NCI-H1694 (cell line): ENCODE measurements at regions not wholly inside any gene's neighbourhood (a gene's known extent, or its start where the extent isn't known, plus 50 kb on each side); places are given as distances from the start of the nearest gene placed in this dataset.
"Not testable (repeated sequence)": the region's sequence is repeated elsewhere in the genome, so short reads cannot be mapped to it uniquely, and the experiment has no call there.

Experiments used
- DNase-seq: peaks from one replicate; lab custom pipeline; 2025; lab: John Stamatoyannopoulos, UW

DNA sequence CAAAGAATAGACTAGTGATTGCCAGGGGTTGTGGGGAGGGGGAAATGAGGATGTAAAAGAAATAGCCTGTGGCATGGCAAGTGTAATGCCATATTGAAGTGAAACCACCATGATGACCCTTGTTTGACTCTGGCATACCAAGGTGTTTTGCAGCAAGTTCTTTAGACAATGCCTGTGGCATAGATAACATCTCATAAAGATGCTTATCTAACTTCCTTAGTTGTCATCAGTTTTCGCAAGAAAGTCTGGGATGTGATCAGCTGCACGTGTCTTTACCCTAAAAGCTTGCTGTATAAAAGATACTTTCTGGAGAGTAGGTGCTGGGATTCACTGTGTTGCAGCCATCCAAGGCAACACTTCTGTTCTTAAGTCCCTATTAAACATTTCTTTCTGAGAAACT lies 176.1 kb upstream of the MAGEB16 start:
- DNase-seq, result no peak

DNA sequence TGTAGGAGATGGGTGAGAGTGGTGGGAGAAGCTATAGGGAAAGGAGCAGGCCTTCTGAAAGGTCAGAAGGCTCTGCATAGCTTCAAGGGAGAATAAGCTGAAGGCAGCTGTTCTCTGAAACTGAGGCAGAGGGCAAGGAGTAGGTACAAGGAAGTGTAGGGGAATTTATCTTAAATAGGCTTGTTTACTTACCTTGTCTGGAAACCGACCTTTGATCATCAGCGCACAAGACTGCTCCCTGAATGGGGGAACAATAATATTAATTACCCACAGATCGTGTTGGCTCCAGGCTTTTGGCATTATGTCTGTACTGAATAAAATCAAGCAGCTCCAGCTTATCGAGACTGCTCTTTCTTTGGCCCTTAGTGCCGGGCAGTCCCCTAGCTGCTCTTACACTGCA lies 175.5 kb upstream of the MAGEB16 start:
- DNase-seq, result no peak

- DNase-seq, result no peak
Observed at GRCh38 chrX:35625714-35626113, 172.4 kb upstream of the MAGEB16 start.

DNA sequence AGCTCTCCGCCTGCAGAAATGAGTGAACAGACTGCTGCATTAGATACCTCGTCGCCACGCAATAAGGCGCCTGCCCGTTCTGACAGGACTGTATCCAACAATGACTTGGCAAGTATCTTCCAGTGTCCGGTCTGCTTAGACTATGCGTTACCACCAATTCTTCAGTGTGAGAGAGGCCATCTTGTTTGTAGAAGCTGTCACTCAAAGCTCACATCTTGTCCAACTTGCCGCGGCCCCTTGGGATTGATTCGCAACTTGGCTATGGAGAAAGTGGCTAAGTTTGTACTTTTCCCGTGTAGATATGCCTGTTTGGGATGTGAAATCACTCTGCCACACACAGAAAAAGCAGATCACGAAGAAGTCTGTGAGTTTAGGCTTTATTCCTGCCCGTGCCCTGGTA lies 172.0 kb upstream of the MAGEB16 start:
- no peak for DNase-seq

DNA sequence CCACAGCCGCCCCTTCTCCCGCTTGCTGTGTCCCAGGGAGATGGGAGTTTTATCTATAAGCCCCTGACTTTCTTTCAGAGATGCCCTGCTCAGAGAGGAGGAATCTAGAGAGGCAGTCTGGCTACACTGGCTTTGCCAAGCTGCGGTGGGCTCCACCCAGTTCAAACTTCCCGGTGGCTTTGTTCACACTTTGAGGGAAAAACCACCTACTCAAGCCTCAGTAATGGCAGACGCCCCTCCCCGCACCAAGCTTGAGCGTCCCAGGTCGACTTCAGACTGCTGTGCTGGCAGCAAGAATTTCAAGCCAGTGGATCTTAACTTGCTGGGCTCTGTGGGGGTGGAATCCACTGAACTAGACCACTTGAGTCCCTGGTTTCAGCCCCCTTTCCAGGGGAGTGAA lies 162.2 kb upstream of the MAGEB16 start:
- DNase-seq, result not testable (repeated sequence)

- DNase-seq, result no peak
Observed at GRCh38 chrX:35664833-35665232, 133.3 kb upstream of the MAGEB16 start.

GRCh38 chrX:35665311-35665710 lies 132.8 kb upstream of the MAGEB16 start:
- no peak for DNase-seq

GRCh38 chrX:35670889-35671288 lies 127.3 kb upstream of the MAGEB16 start:
- DNase-seq, result no peak

DNA sequence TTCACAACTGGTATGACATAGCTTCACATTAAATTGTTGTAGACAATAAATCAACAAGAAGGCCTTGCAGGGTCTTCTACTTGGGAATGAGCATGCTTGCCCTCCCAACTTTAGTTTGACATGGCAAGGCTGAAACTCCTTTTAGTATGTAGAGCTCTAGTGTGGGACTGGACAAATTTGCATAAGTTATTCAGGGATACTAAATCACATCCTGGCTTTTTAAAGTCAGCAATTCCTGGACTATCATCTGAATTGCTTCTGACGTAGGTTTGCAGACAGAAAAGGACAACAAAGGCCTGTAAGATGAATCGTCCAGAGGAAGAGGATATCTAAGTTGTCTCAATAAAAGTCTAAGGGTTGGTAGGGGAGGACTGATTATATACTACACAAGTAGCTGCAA lies 123.0 kb upstream of the MAGEB16 start:
- DNase-seq, result no peak

DNA sequence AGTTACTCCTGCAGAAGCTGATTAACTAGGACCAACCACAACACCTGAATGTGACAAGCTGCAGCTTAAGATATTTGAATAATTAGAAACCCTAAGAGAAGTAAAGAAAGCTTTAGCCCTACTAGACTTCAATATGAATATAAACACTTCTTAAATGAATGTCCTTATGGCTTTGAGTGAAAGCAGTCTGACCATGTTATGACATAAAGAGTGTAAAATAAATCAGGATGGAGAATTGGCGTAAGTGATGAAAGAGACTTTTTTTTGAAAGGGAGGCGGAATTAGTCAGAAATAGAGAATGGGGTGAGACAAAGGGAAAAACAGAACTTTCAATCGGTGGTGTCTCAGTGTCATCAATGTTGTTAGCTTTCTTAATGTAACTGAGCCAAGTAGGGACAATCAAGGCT lies 117.2 kb upstream of the MAGEB16 start:
- DNase-seq, result no peak

DNA sequence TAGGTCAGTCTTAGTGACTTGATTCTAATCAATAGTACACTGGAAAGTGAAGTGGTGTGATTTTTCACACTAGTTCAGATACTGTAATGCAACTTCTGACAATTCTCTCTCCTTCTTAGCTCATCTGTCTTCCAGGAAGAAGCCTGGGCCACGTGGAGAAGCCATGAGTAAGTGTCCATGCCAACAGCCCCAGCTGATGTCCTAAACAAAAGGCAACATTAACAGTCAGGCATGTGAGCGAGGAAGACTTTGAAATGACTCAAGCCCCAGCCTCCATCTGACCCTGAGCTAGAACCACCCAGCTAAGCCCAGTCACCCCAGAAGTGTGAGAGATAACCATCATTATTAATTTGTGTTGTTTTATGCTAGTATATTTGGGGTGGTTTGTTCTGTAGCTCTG lies 115.7 kb upstream of the MAGEB16 start:
- DNase-seq, result no peak

GRCh38 chrX:35696760-35697234 lies 101.3 kb upstream of the MAGEB16 start:
- DNase-seq, result no peak

DNA sequence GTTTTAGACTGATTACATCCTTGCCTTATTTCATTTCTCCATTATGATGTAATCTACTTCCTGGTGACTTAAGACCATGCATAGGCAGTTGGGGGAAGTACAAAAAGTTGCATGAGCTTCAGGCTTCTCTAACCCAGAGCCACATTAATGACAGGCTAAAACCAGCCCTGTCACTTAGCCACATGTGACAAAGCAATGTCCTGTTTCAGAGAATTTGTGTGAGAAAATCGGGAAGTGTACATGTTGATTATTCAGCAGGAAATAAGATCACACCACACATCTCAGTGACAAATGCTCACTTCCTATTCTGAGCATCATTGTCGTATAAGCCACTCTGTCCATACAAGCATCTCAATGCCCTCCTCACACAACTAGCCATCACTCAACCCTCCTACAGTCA lies 98.5 kb upstream of the MAGEB16 start:
- DNase-seq, result no peak

DNA sequence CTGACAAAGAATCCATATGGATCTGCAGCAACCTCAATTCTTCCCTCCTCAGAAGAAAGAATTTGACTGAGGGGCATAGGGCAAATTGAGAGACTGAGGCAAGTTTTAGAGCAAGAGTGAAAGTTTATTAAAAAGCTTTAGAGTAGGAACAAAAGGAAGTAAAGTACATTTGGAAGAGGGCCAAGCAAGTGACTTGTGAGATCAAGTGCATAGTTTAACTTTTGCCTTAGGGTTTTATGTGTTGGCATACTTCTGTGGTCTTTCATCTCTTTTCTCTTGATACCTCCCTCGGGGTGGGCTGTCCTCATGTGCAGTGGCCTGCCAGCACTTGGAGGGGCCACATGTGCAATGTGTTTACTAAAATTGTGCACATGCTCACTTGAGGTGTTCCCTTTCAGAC lies 98.0 kb upstream of the MAGEB16 start:
- no peak for DNase-seq

GRCh38 chrX:35711281-35711680 lies 86.9 kb upstream of the MAGEB16 start:
- DNase-seq, result no peak

GRCh38 chrX:35722128-35722527 lies 76.0 kb upstream of the MAGEB16 start:
- no peak for DNase-seq

DNA sequence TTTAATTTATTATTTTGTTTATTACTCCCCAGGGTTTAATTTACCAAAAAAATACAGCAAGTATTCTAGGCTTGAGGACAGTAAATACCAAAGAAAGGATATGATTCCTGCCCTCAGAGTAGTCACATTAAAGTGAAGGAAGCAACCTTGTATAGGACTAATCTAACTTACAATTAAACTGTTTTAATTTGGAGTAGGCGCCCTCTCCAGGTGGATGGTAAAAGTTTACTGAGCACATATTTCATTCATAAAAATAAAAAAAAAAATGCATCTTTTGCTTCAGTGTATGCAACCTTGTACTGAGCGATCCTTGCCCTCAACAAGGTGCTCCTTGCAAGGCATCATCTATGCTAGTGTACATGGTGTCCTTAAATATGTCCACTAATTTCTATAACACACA lies 72.0 kb upstream of the MAGEB16 start:
- peak; percentile 2 for DNase-seq

- no peak for DNase-seq
Observed at GRCh38 chrX:35728481-35728880, 69.7 kb upstream of the MAGEB16 start.

DNA sequence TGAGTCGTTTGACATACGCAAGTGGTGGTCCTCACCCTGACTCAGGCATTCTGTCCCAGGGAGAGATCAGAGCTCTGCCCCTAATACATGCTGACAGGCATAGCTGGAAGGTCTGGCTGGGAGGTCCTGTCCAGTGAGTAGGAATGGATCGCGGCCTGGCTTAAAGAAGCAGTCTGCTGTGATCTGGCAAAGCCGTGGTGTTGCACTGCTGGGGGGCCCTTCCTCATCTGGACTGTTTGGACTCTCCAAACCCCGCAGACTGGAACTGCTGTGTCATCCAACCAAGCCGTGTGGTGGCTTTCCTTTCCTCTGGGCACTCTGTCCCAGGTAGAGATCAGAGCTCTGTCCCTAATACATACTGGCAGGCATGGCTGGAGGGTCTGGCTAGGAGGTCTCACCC lies 64.3 kb upstream of the MAGEB16 start:
- DNase-seq, result no peak

DNA sequence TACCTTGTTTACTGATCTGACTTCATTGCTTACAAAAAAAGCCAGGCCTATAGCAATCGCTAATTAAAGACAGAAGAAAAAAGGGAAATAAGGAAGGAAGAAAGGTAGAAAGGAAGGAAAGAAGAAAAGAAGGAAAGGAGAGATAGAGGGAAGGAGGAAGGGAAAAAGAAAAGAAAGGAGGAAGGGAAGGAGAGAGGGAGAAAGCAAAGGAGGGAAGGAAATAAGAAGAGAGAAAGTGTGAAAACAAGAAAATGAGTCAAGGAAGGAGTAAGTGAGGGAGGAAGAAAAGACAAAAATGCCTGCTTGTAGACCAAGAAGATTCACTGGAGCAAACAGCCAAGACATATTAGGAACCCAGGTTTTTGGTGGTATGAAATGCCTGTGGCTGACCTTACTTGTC lies 57.0 kb upstream of the MAGEB16 start:
- no peak for DNase-seq

GRCh38 chrX:35743331-35743730 lies 54.8 kb upstream of the MAGEB16 start:
- no peak for DNase-seq
